Kidney epithelial cell (primary cell): ENCODE measurements at regions not wholly inside any gene's neighbourhood (a gene's known extent, or its start where the extent isn't known, plus 50 kb on each side); places are given as distances from the start of the nearest gene placed in this dataset.

Source experiments
- DNase-seq: peaks from one replicate; pipeline ENCODE4 v3.0.0-alpha.2; 2010; ENCODE audit warnings: low read depth
- H3K27me3 ChIP-seq: 2 replicates; pipeline ENCODE4 v1.6.0; 2011; ENCODE audit warnings: low read length; ENCODE audit not compliant: control insufficient read depth, insufficient read depth
- H3K36me3 ChIP-seq: 2 replicates; pipeline ENCODE4 v1.5.1; 2011; ENCODE audit warnings: low read length; ENCODE audit not compliant: control insufficient read depth, insufficient read depth
- H3K4me3 ChIP-seq: 2 replicates; pipeline ENCODE4 v1.5.1; 2011; ENCODE audit warnings: low read depth, mild to moderate bottlenecking, control low read depth, low read length
- CTCF ChIP-seq: IDR thresholded peaks from 2 replicates; pipeline ENCODE4 v1.5.1; 2011; ENCODE audit warnings: mild to moderate bottlenecking, moderate library complexity, low read length, control low read depth, inconsistent platforms; ENCODE audit not compliant: insufficient read depth, poor library complexity, severe bottlenecking

GRCh38 chr16:35296962-35297653 is 1837.7 kb downstream of the TP53TG3F start:
- no peaks in the 10 kb centered on the region for H3K36me3 ChIP-seq
- no peak for TF ChIP-seq CTCF
- no peaks in the 10 kb centered on the region for H3K27me3 ChIP-seq
- H3K4me3 ChIP-seq, result no peak overlapping the region
- no peak for DNase-seq

- no peak for TF ChIP-seq CTCF
- DNase-seq, result no peak
- H3K36me3 ChIP-seq, result no peaks in the 10 kb centered on the region
- H3K4me3 ChIP-seq, result no peak overlapping the region
- H3K27me3 ChIP-seq, result no peaks in the 10 kb centered on the region
These were observed 1839.2 kb downstream of the TP53TG3F start for GRCh38 chr16:35298460-35299243.

- Histone ChIP-seq H3K4me3 (no peak overlapping the region), H3K27me3 (no peaks in the 10 kb centered on the region), H3K36me3 (no peaks in the 10 kb centered on the region)
- no peak for DNase-seq
- TF ChIP-seq CTCF, result no peak
These were observed 1843.4 kb downstream of the TP53TG3F start for GRCh38 chr16:35302859-35303258.

GRCh38 chr16:35305476-35305875 is 1846.1 kb downstream of the TP53TG3F start:
- DNase-seq, result no peak
- H3K27me3 ChIP-seq, result no peaks in the 10 kb centered on the region
- H3K4me3 ChIP-seq, result no peak overlapping the region
- no peaks in the 10 kb centered on the region for H3K36me3 ChIP-seq
- TF ChIP-seq CTCF, result no peak

GRCh38 chr16:35306915-35307314 is 1847.5 kb downstream of the TP53TG3F start:
- no peaks in the 10 kb centered on the region for H3K27me3 ChIP-seq
- no peak for DNase-seq
- no peaks in the 10 kb centered on the region for H3K36me3 ChIP-seq
- H3K4me3 ChIP-seq, result no peak overlapping the region
- TF ChIP-seq CTCF, result no peak

- Histone ChIP-seq H3K27me3 (no peaks in the 10 kb centered on the region), H3K36me3 (no peaks in the 10 kb centered on the region), H3K4me3 (no peak overlapping the region)
- DNase-seq, result no peak
- no peak for TF ChIP-seq CTCF
These were observed 1849.3 kb downstream of the TP53TG3F start for GRCh38 chr16:35308674-35309073.
